ENCODE measurements at regions not wholly inside any gene's neighbourhood (a gene's known extent, or its start where the extent isn't known, plus 50 kb on each side); places are given as distances from the start of the nearest gene placed in this dataset.

- Histone ChIP-seq H3K9me3 (replicated peaks in 1 of 3) (no peaks in the 10 kb centered on the region), H3K36me3 (replicated peaks in 1 of 2) (no peaks in the 10 kb centered on the region), H3K27ac (no peak overlapping the region), H3K27me3 (no peaks in the 10 kb centered on the region), H3K4me3 (no peak overlapping the region), H3K4me1 (replicated peaks in 1 of 2) (no peaks in the 10 kb centered on the region)
- no peak for DNase-seq
- 58 to 72% (median 63%) methylated on average over 5 of the region's 5 CpGs for WGBS, 4 donors
- intact Hi-C loops (cut with DNase I), result no loop called here
- no peak for TF ChIP-seq CTCF (IDR thresholded peaks at IDR 0.05)
- no peak for TF ChIP-seq POLR2A (IDR thresholded peaks at IDR 0.05)
Measured at GRCh38 chr11:79536155-79536917, 95.5 kb upstream of the TENM4 start.

GRCh38 chr11:79535606-79536005 lies 94.8 kb upstream of the TENM4 start:
- no peak for DNase-seq
- WGBS, 4 donors, result 76 to 88% (median 81%) methylated on average over 1 of the region's 1 CpG
- no peaks in the 10 kb centered on the region for H3K36me3 ChIP-seq (replicated peaks in 1 of 2)
- no peak overlapping the region for H3K27ac ChIP-seq
- no peaks in the 10 kb centered on the region for H3K9me3 ChIP-seq (replicated peaks in 1 of 3)
- no peaks in the 10 kb centered on the region for H3K27me3 ChIP-seq
- intact Hi-C loops (cut with DNase I), result no loop called here
- no peak overlapping the region for H3K4me3 ChIP-seq
- no peaks in the 10 kb centered on the region for H3K4me1 ChIP-seq (replicated peaks in 1 of 2)
- TF ChIP-seq CTCF (IDR thresholded peaks at IDR 0.05), result no peak
- TF ChIP-seq POLR2A (IDR thresholded peaks at IDR 0.05), result no peak

GRCh38 chr11:79525257-79525656 lies 84.4 kb upstream of the TENM4 start:
- DNase-seq, result no peak
- no peaks in the 10 kb centered on the region for H3K36me3 ChIP-seq (replicated peaks in 1 of 2)
- H3K27me3 ChIP-seq, result no peaks in the 10 kb centered on the region
- TF ChIP-seq CTCF (IDR thresholded peaks at IDR 0.05) (no peak), POLR2A (IDR thresholded peaks at IDR 0.05) (no peak)
- no peaks in the 10 kb centered on the region for H3K9me3 ChIP-seq (replicated peaks in 1 of 3)
- H3K4me3 ChIP-seq, result no peak overlapping the region
- no peak overlapping the region for H3K27ac ChIP-seq
- intact Hi-C loops (cut with DNase I), result no loop called here
- no peaks in the 10 kb centered on the region for H3K4me1 ChIP-seq (replicated peaks in 1 of 2)

- 81 to 93% (median 90%) methylated on average over 1 of the region's 1 CpG for WGBS, 4 donors
- no peak overlapping the region for H3K27ac ChIP-seq
- H3K4me3 ChIP-seq, result no peak overlapping the region
- H3K9me3 ChIP-seq (replicated peaks in 1 of 3), result no peaks in the 10 kb centered on the region
- no peaks in the 10 kb centered on the region for H3K36me3 ChIP-seq (replicated peaks in 1 of 2)
- DNase-seq, result no peak
- H3K27me3 ChIP-seq, result no peaks in the 10 kb centered on the region
- TF ChIP-seq CTCF (IDR thresholded peaks at IDR 0.05) (no peak), POLR2A (IDR thresholded peaks at IDR 0.05) (no peak)
- intact Hi-C loops (cut with DNase I), result no loop called here
- H3K4me1 ChIP-seq (replicated peaks in 1 of 2), result no peaks in the 10 kb centered on the region
Measured at GRCh38 chr11:79522626-79523025, 81.8 kb upstream of the TENM4 start.

Measured in adrenal gland (tissue), 9 donors.